ENCODE measurements at regions not wholly inside any gene's neighbourhood (a gene's known extent, or its start where the extent isn't known, plus 50 kb on each side); places are given as distances from the start of the nearest gene placed in this dataset.

DNA sequence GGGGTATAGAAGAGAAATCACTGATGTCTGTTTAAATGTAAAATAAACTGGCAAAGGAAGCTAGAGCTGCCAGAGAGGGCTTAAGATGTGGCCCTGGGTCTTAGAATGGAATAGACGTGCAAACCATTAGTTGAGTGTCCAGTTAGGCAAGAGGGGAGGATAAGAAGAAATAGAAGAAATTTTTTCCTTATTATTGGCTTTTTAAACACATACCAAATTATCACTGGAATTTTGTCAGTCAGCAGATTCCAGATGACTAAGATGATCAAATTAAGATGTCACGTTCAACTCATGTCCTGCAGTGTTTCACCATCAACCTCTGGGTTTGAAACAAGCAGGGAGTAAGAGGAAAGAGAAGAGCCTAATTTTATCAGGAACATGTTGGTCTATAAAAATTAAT is 71.6 kb upstream of the C1orf21 start:
- Mint-ChIP-seq H3K9me3 (ENCODE audit: low read depth, unreplicated experiment) (no peaks in the 10 kb centered on the region), H3K27me3 (ENCODE audit: unreplicated experiment) (no peaks in the 10 kb centered on the region), H3K27ac (ENCODE audit: unreplicated experiment) (no peak overlapping the region), H3K4me3 (ENCODE audit: low read depth, unreplicated experiment) (no peak overlapping the region), H3K36me3 (ENCODE audit: insufficient read depth, unreplicated experiment) (no peaks in the 10 kb centered on the region), H3K4me1 (ENCODE audit: low read depth, unreplicated experiment) (peaks cover 3% of the 10 kb centered on the region)
- CTCF ChIA-PET: no interaction called here
- TF ChIP-seq, protein P1, sequence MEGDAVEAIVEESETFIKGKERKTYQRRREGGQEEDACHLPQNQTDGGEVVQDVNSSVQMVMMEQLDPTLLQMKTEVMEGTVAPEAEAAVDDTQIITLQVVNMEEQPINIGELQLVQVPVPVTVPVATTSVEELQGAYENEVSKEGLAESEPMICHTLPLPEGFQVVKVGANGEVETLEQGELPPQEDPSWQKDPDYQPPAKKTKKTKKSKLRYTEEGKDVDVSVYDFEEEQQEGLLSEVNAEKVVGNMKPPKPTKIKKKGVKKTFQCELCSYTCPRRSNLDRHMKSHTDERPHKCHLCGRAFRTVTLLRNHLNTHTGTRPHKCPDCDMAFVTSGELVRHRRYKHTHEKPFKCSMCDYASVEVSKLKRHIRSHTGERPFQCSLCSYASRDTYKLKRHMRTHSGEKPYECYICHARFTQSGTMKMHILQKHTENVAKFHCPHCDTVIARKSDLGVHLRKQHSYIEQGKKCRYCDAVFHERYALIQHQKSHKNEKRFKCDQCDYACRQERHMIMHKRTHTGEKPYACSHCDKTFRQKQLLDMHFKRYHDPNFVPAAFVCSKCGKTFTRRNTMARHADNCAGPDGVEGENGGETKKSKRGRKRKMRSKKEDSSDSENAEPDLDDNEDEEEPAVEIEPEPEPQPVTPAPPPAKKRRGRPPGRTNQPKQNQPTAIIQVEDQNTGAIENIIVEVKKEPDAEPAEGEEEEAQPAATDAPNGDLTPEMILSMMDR (IDR thresholded peaks at IDR 0.05; ENCODE audit: unreplicated experiment): no peak
- intact Hi-C loops (cut with micrococcal nuclease; ENCODE audit: unreplicated experiment): no loop called here
- no peak for DNase-seq
- BruUV-seq (replicated peaks): no TSS peak

DNA sequence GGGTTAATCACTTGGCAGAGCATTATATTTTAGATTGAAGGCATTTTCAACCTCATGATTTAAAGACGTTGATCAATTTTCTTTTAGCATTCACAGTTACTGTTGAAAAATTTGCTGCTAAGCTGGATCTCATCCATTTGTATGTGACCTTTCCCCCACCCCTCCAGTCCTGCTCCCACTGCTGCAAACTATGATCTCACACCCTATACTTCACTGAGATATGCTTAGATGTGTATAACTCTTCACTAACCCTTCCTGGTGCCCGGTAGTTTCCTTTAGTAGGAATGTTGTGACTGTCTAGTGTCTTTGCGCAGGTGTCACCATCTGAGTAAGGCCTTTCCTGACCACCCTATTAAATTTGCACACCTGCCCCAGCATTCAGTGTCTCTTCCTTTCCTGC is 67.0 kb upstream of the C1orf21 start:
- TF ChIP-seq, protein P1 (IDR thresholded peaks at IDR 0.05; ENCODE audit: unreplicated experiment): no peak
- H3K9me3 Mint-ChIP-seq (ENCODE audit: low read depth, unreplicated experiment): no peaks in the 10 kb centered on the region
- H3K27ac Mint-ChIP-seq (ENCODE audit: unreplicated experiment): no peak overlapping the region
- DNase-seq: no peak
- BruUV-seq (replicated peaks): no TSS peak
- H3K36me3 Mint-ChIP-seq (ENCODE audit: insufficient read depth, unreplicated experiment): no peaks in the 10 kb centered on the region
- intact Hi-C loops (cut with micrococcal nuclease; ENCODE audit: unreplicated experiment): no loop called here
- no peaks in the 10 kb centered on the region for H3K4me1 Mint-ChIP-seq (ENCODE audit: low read depth, unreplicated experiment)
- CTCF ChIA-PET: no interaction called here
- no peak overlapping the region for H3K4me3 Mint-ChIP-seq (ENCODE audit: low read depth, unreplicated experiment)
- H3K27me3 Mint-ChIP-seq (ENCODE audit: unreplicated experiment): no peaks in the 10 kb centered on the region

DNA sequence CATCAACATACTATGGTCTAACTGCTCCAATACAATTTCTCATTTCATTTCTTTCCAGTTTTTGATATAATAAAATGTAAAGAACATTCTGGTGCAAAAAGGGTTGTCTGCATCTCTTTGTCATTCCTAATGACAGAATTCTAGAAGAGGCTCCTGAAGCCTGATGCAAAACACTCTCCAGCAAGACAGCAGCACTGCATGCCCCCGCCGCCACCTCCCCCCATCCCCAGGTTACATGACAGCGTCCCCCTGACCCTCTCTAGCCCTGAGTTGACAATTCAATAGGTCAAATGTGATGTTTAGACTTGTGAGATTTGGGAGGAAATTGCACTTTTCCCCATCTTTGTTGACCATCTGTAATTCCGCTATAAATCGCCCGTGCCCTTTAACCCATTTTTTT is 64.6 kb upstream of the C1orf21 start:
- Mint-ChIP-seq H3K36me3 (ENCODE audit: insufficient read depth, unreplicated experiment) (no peaks in the 10 kb centered on the region), H3K4me1 (ENCODE audit: low read depth, unreplicated experiment) (no peaks in the 10 kb centered on the region), H3K9me3 (ENCODE audit: low read depth, unreplicated experiment) (no peaks in the 10 kb centered on the region), H3K4me3 (ENCODE audit: low read depth, unreplicated experiment) (no peak overlapping the region), H3K27me3 (ENCODE audit: unreplicated experiment) (no peaks in the 10 kb centered on the region), H3K27ac (ENCODE audit: unreplicated experiment) (no peak overlapping the region)
- TF ChIP-seq, protein P1 (IDR thresholded peaks at IDR 0.05; ENCODE audit: unreplicated experiment): no peak
- intact Hi-C loops (cut with micrococcal nuclease; ENCODE audit: unreplicated experiment): no loop called here
- DNase-seq: no peak
- no TSS peak for BruUV-seq (replicated peaks)
- CTCF ChIA-PET: no interaction called here

DNA sequence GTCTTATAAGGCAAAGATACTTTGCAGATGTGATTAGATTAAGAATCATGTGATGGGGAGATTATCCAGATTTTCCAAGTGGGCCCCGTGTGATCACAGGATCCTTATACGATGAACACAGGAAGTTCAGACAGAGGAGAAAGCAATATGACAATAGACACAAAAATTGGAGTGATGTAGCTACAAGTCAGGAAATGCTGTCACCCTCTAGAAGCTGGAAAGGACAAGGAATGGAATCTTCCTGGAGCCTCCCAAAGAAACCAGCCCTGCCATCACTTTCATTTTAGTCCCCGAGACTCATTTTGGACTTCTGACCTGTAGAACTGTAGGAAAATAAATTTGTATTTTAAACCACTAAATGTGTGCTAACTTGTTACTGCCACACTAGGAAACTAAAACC is 61.9 kb upstream of the C1orf21 start:
- BruUV-seq (replicated peaks): no TSS peak

More for the DNA sequence above, 61.9 kb upstream of the C1orf21 start:
- no peak for DNase-seq
- Mint-ChIP-seq H3K4me1 (ENCODE audit: low read depth, unreplicated experiment) (peaks cover 14% of the 10 kb centered on the region), H3K9me3 (ENCODE audit: low read depth, unreplicated experiment) (no peaks in the 10 kb centered on the region), H3K27me3 (ENCODE audit: unreplicated experiment) (no peaks in the 10 kb centered on the region), H3K4me3 (ENCODE audit: low read depth, unreplicated experiment) (no peak overlapping the region), H3K36me3 (ENCODE audit: insufficient read depth, unreplicated experiment) (no peaks in the 10 kb centered on the region), H3K27ac (ENCODE audit: unreplicated experiment) (no peak overlapping the region)
- CTCF ChIA-PET: no interaction called here
- intact Hi-C loops (cut with micrococcal nuclease; ENCODE audit: unreplicated experiment): no loop called here
- TF ChIP-seq, protein P1 (IDR thresholded peaks at IDR 0.05; ENCODE audit: unreplicated experiment): no peak

All from Calu3 (cell line).